ENCODE measurements at regions not wholly inside any gene's neighbourhood (a gene's known extent, or its start where the extent isn't known, plus 50 kb on each side); places are given as distances from the start of the nearest gene placed in this dataset.

DNA sequence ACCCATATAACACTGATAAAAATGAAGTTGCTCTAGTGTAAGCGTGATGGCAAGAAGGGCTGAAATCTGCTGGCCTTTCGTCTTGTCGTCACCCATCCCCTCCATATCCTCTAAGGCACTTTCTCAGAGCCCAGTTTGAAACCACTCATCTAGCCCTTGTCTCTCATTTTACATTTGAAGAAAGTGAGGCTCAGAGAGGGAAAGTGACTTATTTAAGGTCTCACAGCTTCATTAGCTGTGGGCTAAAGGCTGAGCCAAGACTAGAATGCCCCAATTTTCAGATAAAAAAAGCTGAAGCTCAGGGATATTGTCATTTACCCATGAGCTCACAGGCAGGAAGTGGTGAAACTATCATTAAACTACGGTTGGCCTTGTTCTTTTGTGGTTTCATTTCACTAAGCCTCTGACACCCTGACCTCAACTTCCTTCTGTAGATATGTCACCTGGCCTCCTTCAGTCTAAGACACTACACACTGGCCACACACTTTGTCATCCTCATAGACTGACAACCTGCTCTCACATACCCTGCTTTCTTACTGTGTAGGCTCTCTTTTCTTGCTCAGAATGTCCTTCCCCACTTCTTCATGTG is 176.7 kb upstream of the DMAC1 start:
- no peak overlapping the region for H3K27ac ChIP-seq (ENCODE audit: low read depth, low read length, severe bottlenecking)
- no peaks in the 10 kb centered on the region for H3K36me3 ChIP-seq (ENCODE audit: control insufficient read depth, insufficient read depth, low read length)
- 92 to 100% methylated on average over 1 of the region's 4 CpGs for WGBS, 2 experiments (ENCODE audit: insufficient coverage in 2 of 2)
- H3K9me3 ChIP-seq (ENCODE audit: control insufficient read depth, low read length) = no peaks in the 10 kb centered on the region
- no peak overlapping the region for H3K4me3 ChIP-seq (ENCODE audit: extremely low read depth, insufficient read depth, low read length, poor library complexity, severe bottlenecking)
- no peaks in the 10 kb centered on the region for H3K4me1 ChIP-seq (ENCODE audit: control insufficient read depth, insufficient read depth, low read length, poor library complexity, severe bottlenecking)

DNA sequence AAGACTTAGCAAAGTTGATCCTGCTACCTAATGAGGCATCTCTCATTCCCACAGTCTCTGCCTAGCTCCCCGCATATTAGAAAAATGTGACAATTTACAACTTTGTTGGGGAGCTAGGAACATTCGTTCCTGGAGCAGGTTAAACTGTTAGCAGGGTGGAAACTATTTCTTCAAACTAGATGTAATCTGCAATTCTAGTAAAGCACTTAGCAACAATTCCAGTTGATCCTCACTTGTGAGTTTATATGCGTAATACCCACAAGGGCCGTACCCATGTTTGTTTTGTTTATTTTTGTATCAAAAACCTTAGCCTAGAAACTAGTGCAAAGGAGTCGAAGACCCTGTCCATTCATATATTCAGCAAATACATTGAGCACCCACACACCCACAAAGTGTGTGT is 175.8 kb upstream of the DMAC1 start:
- 100% methylated on average over 1 of the region's 5 CpGs; no CpG with 5 or more reads in 1 of the 2 experiments for WGBS, 2 experiments (ENCODE audit: insufficient coverage in 2 of 2)

GRCh38 chr9:7974335-7974960 is 174.9 kb upstream of the DMAC1 start:
- no peaks in the 10 kb centered on the region for H3K9me3 ChIP-seq (ENCODE audit: control insufficient read depth, low read length)
- H3K4me1 ChIP-seq (ENCODE audit: control insufficient read depth, insufficient read depth, low read length, poor library complexity, severe bottlenecking) = no peaks in the 10 kb centered on the region
- 80 to 93% methylated on average over 3 to 4 of the region's 5 CpGs for WGBS, 2 experiments (ENCODE audit: insufficient coverage in 2 of 2)
- H3K27ac ChIP-seq (ENCODE audit: low read depth, low read length, severe bottlenecking) = no peak overlapping the region
- no peaks in the 10 kb centered on the region for H3K36me3 ChIP-seq (ENCODE audit: control insufficient read depth, insufficient read depth, low read length)
- no peak overlapping the region for H3K4me3 ChIP-seq (ENCODE audit: extremely low read depth, insufficient read depth, low read length, poor library complexity, severe bottlenecking)

More for the DNA sequence above, 175.8 kb upstream of the DMAC1 start:
- Histone ChIP-seq H3K27ac (ENCODE audit: low read depth, low read length, severe bottlenecking) (no peak overlapping the region), H3K9me3 (ENCODE audit: control insufficient read depth, low read length) (no peaks in the 10 kb centered on the region), H3K36me3 (ENCODE audit: control insufficient read depth, insufficient read depth, low read length) (no peaks in the 10 kb centered on the region), H3K4me3 (ENCODE audit: extremely low read depth, insufficient read depth, low read length, poor library complexity, severe bottlenecking) (no peak overlapping the region), H3K4me1 (ENCODE audit: control insufficient read depth, insufficient read depth, low read length, poor library complexity, severe bottlenecking) (no peaks in the 10 kb centered on the region)

- Histone ChIP-seq H3K36me3 (ENCODE audit: control insufficient read depth, insufficient read depth, low read length) (no peaks in the 10 kb centered on the region), H3K4me1 (ENCODE audit: control insufficient read depth, insufficient read depth, low read length, poor library complexity, severe bottlenecking) (no peaks in the 10 kb centered on the region), H3K4me3 (ENCODE audit: extremely low read depth, insufficient read depth, low read length, poor library complexity, severe bottlenecking) (no peak overlapping the region), H3K27ac (ENCODE audit: low read depth, low read length, severe bottlenecking) (no peak overlapping the region), H3K9me3 (ENCODE audit: control insufficient read depth, low read length) (no peaks in the 10 kb centered on the region)
- WGBS, 2 experiments (ENCODE audit: insufficient coverage in 2 of 2) = 88% methylated on average over 5 of the region's 5 CpGs; no CpG with 5 or more reads in 1 of the 2 experiments
Observed at GRCh38 chr9:7973123-7973522, 173.5 kb upstream of the DMAC1 start.

DNA sequence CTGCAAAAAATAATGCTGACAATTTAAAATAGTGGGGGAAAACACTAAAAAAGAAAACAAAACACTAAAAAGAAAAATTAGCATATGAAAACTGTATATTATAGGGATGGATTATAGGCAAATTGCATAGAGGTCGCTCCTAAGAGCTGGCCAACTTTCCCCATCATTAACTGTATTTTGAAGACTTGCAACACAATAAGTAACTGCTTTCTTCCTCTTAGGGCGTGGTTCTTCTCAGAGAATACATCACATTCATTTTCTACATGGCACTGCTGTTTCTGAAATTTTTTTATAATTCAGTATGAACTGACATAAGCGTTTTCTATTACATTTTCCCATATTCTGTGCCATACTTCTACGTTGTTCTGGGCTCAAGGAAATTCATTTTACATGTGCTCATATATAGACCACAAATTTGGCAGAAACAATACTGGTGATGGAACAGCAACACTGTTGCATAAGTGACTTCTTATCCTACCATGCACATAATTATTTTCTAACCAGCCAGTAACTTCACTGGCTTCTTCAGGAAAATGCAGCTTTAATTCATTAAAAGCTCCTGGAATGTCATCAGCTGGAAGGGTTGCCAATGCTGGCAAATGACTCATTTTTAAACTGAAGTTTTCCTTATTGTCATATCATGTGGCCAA is 171.2 kb upstream of the DMAC1 start:
- no peaks in the 10 kb centered on the region for H3K4me1 ChIP-seq (ENCODE audit: control insufficient read depth, insufficient read depth, low read length, poor library complexity, severe bottlenecking)
- 84 to 88% methylated on average over 2 to 3 of the region's 4 CpGs for WGBS, 2 experiments (ENCODE audit: insufficient coverage in 2 of 2)
- H3K4me3 ChIP-seq (ENCODE audit: extremely low read depth, insufficient read depth, low read length, poor library complexity, severe bottlenecking) = no peak overlapping the region
- H3K27ac ChIP-seq (ENCODE audit: low read depth, low read length, severe bottlenecking) = no peak overlapping the region
- H3K36me3 ChIP-seq (ENCODE audit: control insufficient read depth, insufficient read depth, low read length) = no peaks in the 10 kb centered on the region
- H3K9me3 ChIP-seq (ENCODE audit: control insufficient read depth, low read length) = no peaks in the 10 kb centered on the region

- Histone ChIP-seq H3K36me3 (ENCODE audit: control insufficient read depth, insufficient read depth, low read length) (no peaks in the 10 kb centered on the region), H3K4me1 (ENCODE audit: control insufficient read depth, insufficient read depth, low read length, poor library complexity, severe bottlenecking) (no peaks in the 10 kb centered on the region), H3K27ac (ENCODE audit: low read depth, low read length, severe bottlenecking) (no peak overlapping the region), H3K4me3 (ENCODE audit: extremely low read depth, insufficient read depth, low read length, poor library complexity, severe bottlenecking) (no peak overlapping the region), H3K9me3 (ENCODE audit: control insufficient read depth, low read length) (no peaks in the 10 kb centered on the region)
- 89 to 93% methylated on average over 2 to 3 of the region's 3 CpGs for WGBS, 2 experiments (ENCODE audit: insufficient coverage in 2 of 2)
Observed at GRCh38 chr9:7968687-7969086, 169.1 kb upstream of the DMAC1 start.

DNA sequence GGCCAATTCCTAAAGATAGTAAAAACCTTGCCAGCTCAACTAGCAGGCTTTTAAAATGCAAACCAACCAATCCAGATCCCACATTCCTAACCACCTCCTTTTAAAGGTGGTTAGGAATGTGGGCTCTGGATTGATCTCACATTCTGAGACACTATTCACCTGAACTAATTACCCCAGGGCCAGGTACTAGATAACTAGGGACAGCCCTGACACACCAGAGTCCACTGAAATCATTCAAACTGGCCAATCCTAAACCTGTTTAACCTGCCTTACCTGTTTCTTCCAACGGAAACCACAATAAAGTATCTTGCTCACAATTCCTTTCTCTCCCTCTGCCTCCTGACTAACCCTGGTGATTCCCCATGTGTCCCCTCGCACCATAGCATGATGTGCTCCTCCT is 168.3 kb upstream of the DMAC1 start:
- Histone ChIP-seq H3K4me1 (ENCODE audit: control insufficient read depth, insufficient read depth, low read length, poor library complexity, severe bottlenecking) (no peaks in the 10 kb centered on the region), H3K9me3 (ENCODE audit: control insufficient read depth, low read length) (no peaks in the 10 kb centered on the region), H3K27ac (ENCODE audit: low read depth, low read length, severe bottlenecking) (no peak overlapping the region), H3K36me3 (ENCODE audit: control insufficient read depth, insufficient read depth, low read length) (no peaks in the 10 kb centered on the region), H3K4me3 (ENCODE audit: extremely low read depth, insufficient read depth, low read length, poor library complexity, severe bottlenecking) (no peak overlapping the region)
- WGBS, 2 experiments (ENCODE audit: insufficient coverage in 2 of 2) = 86 to 88% methylated on average over 1 to 2 of the region's 2 CpGs

DNA sequence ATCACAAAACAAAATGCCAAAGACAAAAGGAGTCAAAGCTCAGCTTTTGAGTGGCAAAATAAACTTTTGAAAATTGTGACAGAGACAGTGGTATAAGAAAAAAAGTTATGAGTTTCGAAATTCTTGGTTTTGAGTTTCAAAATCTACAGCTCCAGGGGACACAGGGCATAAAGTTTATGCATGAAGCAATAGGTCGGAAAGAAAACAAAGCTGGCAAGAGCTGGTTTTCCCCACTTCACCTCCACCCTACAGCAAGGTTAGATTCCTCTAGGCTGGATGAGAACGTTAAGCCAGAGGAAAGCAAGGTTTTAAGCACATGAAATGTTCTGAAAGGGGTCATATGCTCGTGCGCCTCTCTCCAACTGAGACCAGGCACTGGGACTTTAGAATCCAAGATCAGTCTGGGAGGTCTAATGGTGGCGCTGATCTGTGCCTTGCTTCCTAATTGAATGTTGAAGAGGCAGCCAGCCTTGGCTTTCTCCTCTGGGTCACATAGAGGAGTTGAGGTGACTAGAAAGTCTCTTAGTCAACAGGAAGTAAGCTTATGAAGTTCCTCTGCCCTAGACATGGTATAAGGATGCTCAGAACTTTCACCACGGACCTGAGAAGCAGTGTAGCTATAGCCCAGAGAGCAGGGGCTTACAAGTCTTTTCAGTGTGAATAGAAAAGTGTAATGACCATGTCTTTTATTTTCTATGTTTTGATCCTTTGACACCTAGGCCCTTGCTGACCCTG is 167.7 kb upstream of the DMAC1 start:
- no peak overlapping the region for H3K4me3 ChIP-seq (ENCODE audit: extremely low read depth, insufficient read depth, low read length, poor library complexity, severe bottlenecking)
- no peaks in the 10 kb centered on the region for H3K36me3 ChIP-seq (ENCODE audit: control insufficient read depth, insufficient read depth, low read length)
- no peaks in the 10 kb centered on the region for H3K9me3 ChIP-seq (ENCODE audit: control insufficient read depth, low read length)
- H3K27ac ChIP-seq (ENCODE audit: low read depth, low read length, severe bottlenecking) = no peak overlapping the region
- H3K4me1 ChIP-seq (ENCODE audit: control insufficient read depth, insufficient read depth, low read length, poor library complexity, severe bottlenecking) = no peaks in the 10 kb centered on the region
- WGBS, 2 experiments (ENCODE audit: insufficient coverage in 2 of 2) = 94 to 96% methylated on average over 5 to 6 of the region's 7 CpGs

DNA sequence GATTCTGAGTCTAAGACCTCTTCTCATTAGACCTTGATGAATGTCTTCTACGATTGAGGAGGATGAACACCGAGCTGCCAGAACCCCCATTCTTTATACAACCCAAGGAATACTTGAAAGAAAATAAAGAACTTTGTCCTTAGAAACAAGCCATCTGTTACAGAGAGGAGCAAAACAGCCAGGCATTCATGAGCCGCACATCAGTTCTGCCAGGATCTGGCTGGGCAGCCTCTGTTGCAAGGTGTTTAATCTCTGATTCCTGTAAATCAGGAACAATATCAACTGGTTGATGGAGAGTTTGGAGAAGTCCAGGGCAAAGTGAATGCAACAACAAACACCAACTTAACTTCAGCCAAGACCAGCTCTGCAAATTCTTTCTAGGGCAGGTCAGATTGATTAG is 165.5 kb upstream of the DMAC1 start:
- Histone ChIP-seq H3K27ac (ENCODE audit: low read depth, low read length, severe bottlenecking) (no peak overlapping the region), H3K4me1 (ENCODE audit: control insufficient read depth, insufficient read depth, low read length, poor library complexity, severe bottlenecking) (no peaks in the 10 kb centered on the region), H3K4me3 (ENCODE audit: extremely low read depth, insufficient read depth, low read length, poor library complexity, severe bottlenecking) (no peak overlapping the region), H3K36me3 (ENCODE audit: control insufficient read depth, insufficient read depth, low read length) (no peaks in the 10 kb centered on the region), H3K9me3 (ENCODE audit: control insufficient read depth, low read length) (no peaks in the 10 kb centered on the region)
- WGBS, 2 experiments (ENCODE audit: insufficient coverage in 2 of 2) = 100% methylated on average over 1 to 2 of the region's 3 CpGs

DNA sequence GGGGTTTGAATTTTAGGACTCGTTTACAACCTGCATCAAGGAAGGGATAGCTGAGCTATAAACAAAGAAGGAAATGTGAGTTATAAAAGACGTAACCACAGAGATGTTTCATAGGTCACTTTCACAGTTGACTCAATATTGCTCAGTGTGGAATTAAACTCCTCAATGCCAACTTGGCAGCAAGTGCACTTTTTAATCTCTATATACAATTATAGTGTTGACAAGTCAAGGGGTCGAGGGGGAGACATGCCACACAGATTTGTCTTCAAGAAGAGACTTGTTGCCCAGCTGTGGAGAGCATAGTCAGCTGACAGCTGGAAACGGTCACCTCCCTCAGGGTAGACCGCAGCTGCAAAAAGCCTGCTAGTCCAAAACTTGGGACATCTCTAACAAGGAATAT is 163.4 kb upstream of the DMAC1 start:
- Histone ChIP-seq H3K36me3 (ENCODE audit: control insufficient read depth, insufficient read depth, low read length) (no peaks in the 10 kb centered on the region), H3K4me1 (ENCODE audit: control insufficient read depth, insufficient read depth, low read length, poor library complexity, severe bottlenecking) (peaks cover 5% of the 10 kb centered on the region), H3K9me3 (ENCODE audit: control insufficient read depth, low read length) (no peaks in the 10 kb centered on the region), H3K4me3 (ENCODE audit: extremely low read depth, insufficient read depth, low read length, poor library complexity, severe bottlenecking) (no peak overlapping the region), H3K27ac (ENCODE audit: low read depth, low read length, severe bottlenecking) (no peak overlapping the region)
- WGBS, 2 experiments (ENCODE audit: insufficient coverage in 2 of 2) = 82 to 91% methylated on average over 4 of the region's 5 CpGs

All from mesodermal cell (in vitro differentiated cells).